ENCODE measurements at regions not wholly inside any gene's neighbourhood (a gene's known extent, or its start where the extent isn't known, plus 50 kb on each side); places are given as distances from the start of the nearest gene placed in this dataset.
"Not testable (repeated sequence)": the region's sequence is repeated elsewhere in the genome, so short reads cannot be mapped to it uniquely, and the experiment has no call there.

DNA sequence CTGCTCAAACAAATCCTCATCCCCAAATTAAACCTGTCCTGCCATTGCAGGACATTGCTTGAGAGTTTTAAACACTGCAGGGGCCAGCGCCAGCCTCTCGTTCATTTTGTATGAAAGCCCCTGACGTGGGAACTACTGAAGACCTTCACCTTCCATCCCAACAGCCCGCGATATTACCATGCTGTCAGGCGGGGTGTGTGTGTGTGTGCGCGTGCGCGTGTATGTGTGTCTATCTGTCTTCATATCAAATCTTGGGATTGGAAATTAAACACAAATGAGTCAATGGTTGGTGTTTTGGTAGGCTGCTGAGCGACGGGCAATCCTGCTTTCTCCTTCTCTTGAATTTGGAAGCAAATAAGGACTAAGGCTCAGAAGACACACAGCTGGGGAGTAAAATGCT, 776.9 kb downstream of the TBC1D22A start:
- no peak for DNase-seq (ENCODE audit: low read depth)

- DNase-seq (ENCODE audit: low read depth), result no peak
Observed at GRCh38 chr22:47535681-47536080, 773.2 kb downstream of the TBC1D22A start.

DNA sequence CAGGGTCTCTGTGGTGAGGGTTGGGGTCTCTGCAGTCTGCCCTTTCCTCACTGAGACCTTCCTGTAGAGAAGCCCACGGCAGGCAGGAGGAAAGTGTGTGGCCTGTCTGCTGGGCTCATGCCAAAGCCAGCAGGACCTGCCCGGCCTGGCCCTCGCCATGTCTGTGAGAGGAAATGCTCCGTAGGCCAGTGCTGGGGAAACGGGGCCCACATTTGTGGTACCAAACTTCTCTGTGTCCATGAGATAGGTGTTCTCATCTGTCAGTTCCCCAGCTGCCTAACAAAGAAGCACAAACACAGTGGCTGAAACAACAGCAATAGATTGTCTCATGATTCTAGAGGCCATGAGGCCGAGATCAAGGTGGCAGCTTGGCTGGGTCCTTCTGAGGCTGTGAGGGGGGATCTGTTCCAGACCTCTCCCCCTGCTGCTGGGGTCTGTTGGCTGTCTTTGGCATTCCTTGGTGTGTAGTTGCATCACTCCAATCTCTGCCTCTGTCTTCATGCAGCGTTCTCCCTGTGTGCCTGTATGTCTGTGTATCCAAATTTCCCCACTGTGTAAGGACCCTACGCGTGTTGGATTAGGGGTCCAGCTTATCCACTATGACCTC, 772.5 kb downstream of the TBC1D22A start:
- no peak for DNase-seq (ENCODE audit: low read depth)

GRCh38 chr22:47533961-47534803, 771.7 kb downstream of the TBC1D22A start:
- no peak for DNase-seq (ENCODE audit: low read depth)

GRCh38 chr22:47517062-47517461, 754.6 kb downstream of the TBC1D22A start:
- DNase-seq (ENCODE audit: low read depth), result no peak

GRCh38 chr22:47515384-47516125, 753.1 kb downstream of the TBC1D22A start:
- DNase-seq (ENCODE audit: low read depth), result no peak

- no peak for DNase-seq (ENCODE audit: low read depth)
Observed at GRCh38 chr22:47512617-47513016, 750.2 kb downstream of the TBC1D22A start.

- DNase-seq (ENCODE audit: low read depth), result no peak
Observed at GRCh38 chr22:47504962-47505361, 742.5 kb downstream of the TBC1D22A start.

DNA sequence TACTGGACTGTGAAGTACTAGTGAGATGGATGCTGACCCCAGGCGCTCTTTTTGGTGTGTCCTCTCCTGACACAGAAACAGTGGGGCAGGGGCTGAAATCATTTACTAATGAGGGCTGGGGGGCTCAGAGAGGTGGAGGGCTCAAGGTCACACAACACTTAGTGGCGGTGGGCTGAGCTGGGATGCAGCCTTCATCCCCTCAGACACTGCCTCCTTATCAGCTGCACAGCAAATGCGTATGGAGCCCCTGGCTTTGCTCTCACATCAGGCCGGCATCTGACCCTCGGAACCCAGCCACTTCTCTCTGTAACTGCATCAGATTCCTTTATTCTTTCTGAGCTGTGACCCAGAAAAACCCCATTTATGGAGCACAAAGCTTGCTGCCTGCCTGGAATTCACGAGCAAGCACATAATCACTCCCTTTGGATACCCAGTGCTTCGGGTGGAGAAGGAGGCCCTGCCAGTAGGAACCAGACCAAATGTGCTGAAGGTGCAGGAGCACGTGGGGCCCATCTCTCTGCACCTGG, 736.6 kb downstream of the TBC1D22A start:
- no peak for DNase-seq (ENCODE audit: low read depth)

GRCh38 chr22:47497666-47498065, 735.2 kb downstream of the TBC1D22A start:
- no peak for DNase-seq (ENCODE audit: low read depth)

- no peak for DNase-seq (ENCODE audit: low read depth)
Observed at GRCh38 chr22:47495110-47495509, 732.7 kb downstream of the TBC1D22A start.

GRCh38 chr22:47488131-47488530, 725.7 kb downstream of the TBC1D22A start:
- DNase-seq (ENCODE audit: low read depth), result not testable (repeated sequence)

DNA sequence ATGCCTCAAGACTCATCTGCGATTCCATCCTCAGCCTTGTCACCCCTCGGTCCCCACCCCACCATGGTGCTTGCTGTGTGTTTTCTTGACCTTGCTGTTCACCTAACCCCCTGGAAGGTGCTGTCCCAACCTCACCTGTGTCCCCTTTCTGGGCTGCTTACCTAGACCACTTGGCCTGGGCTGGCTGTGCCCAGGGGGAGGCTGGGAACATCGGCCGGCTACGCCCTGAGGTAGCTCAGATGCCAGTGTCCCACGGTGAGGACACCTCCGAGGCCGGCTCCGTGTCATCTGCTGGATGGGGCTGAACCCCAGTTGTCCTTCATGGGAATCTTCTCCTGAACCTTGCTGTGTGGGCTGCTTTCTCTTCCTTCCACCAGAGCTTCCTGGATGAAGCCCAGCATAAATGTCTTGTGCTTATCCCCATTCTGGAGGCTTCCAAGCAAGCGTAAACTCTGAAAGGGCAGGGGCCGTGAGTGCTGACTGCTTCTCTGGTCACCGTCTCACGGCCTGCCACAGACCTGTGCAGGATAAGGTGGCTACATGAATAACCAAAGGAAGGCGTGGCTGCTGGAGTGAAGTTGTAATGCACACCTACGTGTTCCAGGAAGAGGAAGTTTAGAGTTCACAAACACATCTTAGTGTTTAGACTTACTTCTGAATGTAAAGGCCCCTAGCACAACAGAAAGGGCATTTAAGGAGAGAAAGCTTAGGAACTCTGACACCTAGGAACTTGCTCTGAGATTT, 724.3 kb downstream of the TBC1D22A start:
- DNase-seq (ENCODE audit: low read depth), result no peak

DNA sequence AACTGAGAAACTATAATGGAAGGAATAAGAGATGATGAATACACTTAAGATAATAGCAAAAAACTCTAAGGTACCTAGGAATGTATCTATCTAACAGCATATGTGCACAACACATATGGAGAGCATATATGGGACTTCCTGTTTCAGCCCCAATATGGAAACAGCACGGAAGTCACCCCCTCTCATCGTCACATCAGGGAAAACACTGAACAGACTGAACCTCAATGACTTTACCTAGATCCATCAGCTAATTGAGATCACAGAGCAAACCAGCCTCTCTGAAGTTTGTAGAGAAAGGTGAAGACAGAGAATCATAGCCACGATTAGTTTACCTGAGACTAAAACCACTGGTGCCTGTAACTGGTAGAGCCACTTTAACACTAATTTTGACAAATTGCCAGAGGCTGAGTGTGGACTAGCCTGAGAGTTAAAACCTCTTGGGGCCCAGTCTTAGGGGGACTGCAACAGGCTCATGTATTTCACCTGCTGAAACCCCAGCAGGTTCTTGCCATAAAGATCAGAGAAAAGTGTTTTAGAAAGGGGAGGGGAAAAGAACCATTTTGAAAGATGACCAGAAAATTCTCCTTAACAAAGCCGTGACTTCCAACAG, 722.6 kb downstream of the TBC1D22A start:
- DNase-seq (ENCODE audit: low read depth), result no peak

GRCh38 chr22:47476231-47476630, 713.8 kb downstream of the TBC1D22A start:
- no peak for DNase-seq (ENCODE audit: low read depth)

GRCh38 chr22:47474895-47475294, 712.4 kb downstream of the TBC1D22A start:
- DNase-seq (ENCODE audit: low read depth), result peak; percentile 9

DNA sequence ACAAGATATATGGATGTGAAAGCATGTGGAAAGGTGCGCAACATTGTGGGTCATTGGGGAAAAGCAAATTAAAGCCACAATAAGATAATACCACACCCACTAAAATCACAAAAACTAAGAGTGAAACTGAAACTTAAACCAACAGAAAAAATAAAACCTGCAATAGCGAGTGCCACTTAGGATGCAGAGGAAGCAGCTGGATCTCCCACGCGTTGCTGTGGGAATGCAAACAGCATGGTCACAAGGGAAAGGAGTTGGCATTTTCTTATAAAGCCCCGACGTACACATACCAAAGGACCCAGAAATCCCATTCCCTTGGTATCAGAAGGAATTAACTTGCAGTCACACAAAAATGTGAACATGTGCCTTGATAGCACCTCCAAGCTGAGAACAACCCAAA, 712.0 kb downstream of the TBC1D22A start:
- peak; percentile 24 for DNase-seq (ENCODE audit: low read depth)

- DNase-seq (ENCODE audit: low read depth), result no peak
Observed at GRCh38 chr22:47472636-47473035, 710.2 kb downstream of the TBC1D22A start.

GRCh38 chr22:47471406-47471805, 709.0 kb downstream of the TBC1D22A start:
- DNase-seq (ENCODE audit: low read depth), result no peak

- DNase-seq (ENCODE audit: low read depth), result no peak
Observed at GRCh38 chr22:47465809-47466208, 703.4 kb downstream of the TBC1D22A start.

DNA sequence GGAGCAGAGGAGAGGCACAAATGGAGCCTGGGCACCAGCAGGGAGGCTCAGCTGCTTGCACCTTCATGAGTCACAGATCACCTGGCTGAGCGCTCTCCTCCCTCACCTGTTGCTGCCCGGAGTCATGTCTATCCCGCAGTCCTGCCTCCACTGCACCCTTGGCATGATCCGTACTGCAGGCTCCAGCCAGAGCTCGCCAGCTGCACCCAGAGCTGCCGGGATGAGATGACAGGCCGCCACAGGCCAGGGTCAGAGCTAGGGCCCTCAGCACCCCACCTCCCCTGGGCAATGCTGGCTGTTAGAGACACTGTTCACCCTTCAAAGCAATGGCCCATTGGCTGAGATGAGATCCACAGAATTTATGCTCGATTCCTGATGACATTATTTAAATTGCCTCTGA, 702.8 kb downstream of the TBC1D22A start:
- DNase-seq (ENCODE audit: low read depth), result no peak
